Suprapubic skin (tissue), 4 donors: ENCODE measurements at regions not wholly inside any gene's neighbourhood (a gene's known extent, or its start where the extent isn't known, plus 50 kb on each side); places are given as distances from the start of the nearest gene placed in this dataset.

Source experiments
- DNase-seq, 2 donors: peaks; one replicate each; pipeline ENCODE4 v3.0.0-alpha.2; 2019; ENCODE audit warnings: low spot score in 2 of 2
- H3K27ac ChIP-seq: fragments of 200-600 bp; sonication (generic); one replicate; pipeline ENCODE4 v1.5.1; 2019
- H3K27me3 ChIP-seq: fragments of 200-600 bp; sonication (generic); one replicate; pipeline ENCODE4 v1.5.1; 2019
- H3K36me3 ChIP-seq: fragments of 200-600 bp; sonication (generic); one replicate; pipeline ENCODE4 v1.5.1; 2019
- H3K4me1 ChIP-seq: fragments of 200-600 bp; sonication (generic); one replicate; pipeline ENCODE4 v1.5.1; 2019
- H3K4me3 ChIP-seq: fragments of 200-600 bp; sonication (generic); one replicate; pipeline ENCODE4 v1.5.1; 2019; ENCODE audit warnings: mild to moderate bottlenecking
- H3K9me3 ChIP-seq: fragments of 200-600 bp; sonication (generic); one replicate; pipeline ENCODE4 v1.5.1; 2019
- EP300 ChIP-seq: sonication (generic); formaldehyde crosslinking; IDR thresholded peaks from one replicate; pipeline ENCODE4 v1.6.1; 2017; ENCODE audit warnings: antibody characterized with exemption
- POLR2A ChIP-seq, 2 donors: fragments of 450-650 bp; IDR thresholded peaks; one replicate each; pipeline ENCODE4 v1.6.1; 2017; ENCODE audit warnings: antibody characterized with exemption in 2 of 2, mild to moderate bottlenecking in 2 of 2, moderate library complexity in 2 of 2
- POLR2AphosphoS5 ChIP-seq, 3 donors: sonication (generic); formaldehyde crosslinking; IDR thresholded peaks; one replicate each; pipeline ENCODE4 v1.6.1; 2017; ENCODE audit warnings: antibody characterized with exemption in 3 of 3
- WGBS: methylation state at CpG from one replicate; pipeline ENCODE4 v1.1.5; 2018; 5-methylcytosine and 5-hydroxymethylcytosine counted together
- TF ChIP-seq, protein P1 (sequence below), 2 donors: fragments of 200-600 bp in 1 of 2; fragments of 450-650 bp in 1 of 2; sonication (generic) in 1 of 2; IDR thresholded peaks; one replicate each; pipeline ENCODE4 v1.5.1; 2016 to 2019; ENCODE audit warnings: antibody characterized with exemption in 2 of 2, mild to moderate bottlenecking in 1 of 2, moderate library complexity in 1 of 2

DNA sequence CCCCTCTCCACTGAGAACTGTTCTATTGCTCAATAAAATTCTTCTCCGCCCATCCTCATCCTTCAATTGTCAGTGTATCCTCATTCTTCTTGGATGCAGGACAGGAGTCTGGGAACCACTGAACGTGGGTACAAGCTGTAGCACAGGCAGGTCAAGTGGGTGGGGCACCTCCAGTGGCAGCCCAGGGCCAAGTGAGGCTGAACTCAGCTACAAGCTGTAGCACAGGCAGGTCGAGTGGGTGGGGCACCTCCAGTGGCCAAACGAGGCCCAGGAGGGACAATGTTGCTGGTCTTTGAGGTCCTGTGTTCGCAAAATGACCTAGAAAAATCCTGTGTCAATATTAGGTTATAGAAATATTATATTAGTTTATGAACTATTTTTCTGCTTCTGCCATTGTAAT lies 352.0 kb downstream of the TMX3 start:
- WGBS, result 74% methylated on average over 5 of the region's 5 CpGs
- no peak for DNase-seq
- no peaks in the 10 kb centered on the region for H3K4me1 ChIP-seq

DNA sequence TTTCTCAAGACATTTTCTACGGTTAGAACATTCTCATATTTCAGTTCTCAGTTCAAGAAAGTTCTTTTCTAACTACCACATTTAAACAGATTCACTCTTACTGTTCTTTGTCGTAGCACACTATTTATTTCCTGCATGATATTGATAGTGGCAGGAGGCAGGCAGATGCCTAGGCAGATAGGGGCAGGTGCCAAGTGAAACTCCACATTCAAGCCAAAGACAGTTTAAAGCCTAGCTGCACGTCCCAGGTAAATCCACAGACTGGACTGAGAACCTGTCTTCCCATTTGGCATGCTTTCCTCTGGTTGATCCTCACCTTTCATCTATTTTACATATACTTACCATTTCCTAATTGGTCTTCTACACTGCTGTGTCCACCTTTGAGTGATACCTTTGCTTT lies 359.3 kb downstream of the TMX3 start:
- WGBS, result 41% methylated on average over 3 of the region's 3 CpGs
- Histone ChIP-seq H3K4me1 (no peaks in the 10 kb centered on the region), H3K27ac (no peak overlapping the region), H3K36me3 (no peaks in the 10 kb centered on the region), H3K4me3 (no peak overlapping the region), H3K9me3 (peaks cover 4% of the 10 kb centered on the region), H3K27me3 (no peaks in the 10 kb centered on the region)
- DNase-seq, result no peak
- TF ChIP-seq POLR2A (IDR thresholded peaks at IDR 0.05) (no peak), EP300 (no peak), POLR2AphosphoS5 (IDR thresholded peaks at IDR 0.05) (no peak)
- TF ChIP-seq, protein P1, sequence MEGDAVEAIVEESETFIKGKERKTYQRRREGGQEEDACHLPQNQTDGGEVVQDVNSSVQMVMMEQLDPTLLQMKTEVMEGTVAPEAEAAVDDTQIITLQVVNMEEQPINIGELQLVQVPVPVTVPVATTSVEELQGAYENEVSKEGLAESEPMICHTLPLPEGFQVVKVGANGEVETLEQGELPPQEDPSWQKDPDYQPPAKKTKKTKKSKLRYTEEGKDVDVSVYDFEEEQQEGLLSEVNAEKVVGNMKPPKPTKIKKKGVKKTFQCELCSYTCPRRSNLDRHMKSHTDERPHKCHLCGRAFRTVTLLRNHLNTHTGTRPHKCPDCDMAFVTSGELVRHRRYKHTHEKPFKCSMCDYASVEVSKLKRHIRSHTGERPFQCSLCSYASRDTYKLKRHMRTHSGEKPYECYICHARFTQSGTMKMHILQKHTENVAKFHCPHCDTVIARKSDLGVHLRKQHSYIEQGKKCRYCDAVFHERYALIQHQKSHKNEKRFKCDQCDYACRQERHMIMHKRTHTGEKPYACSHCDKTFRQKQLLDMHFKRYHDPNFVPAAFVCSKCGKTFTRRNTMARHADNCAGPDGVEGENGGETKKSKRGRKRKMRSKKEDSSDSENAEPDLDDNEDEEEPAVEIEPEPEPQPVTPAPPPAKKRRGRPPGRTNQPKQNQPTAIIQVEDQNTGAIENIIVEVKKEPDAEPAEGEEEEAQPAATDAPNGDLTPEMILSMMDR (IDR thresholded peaks at IDR 0.05), result no peak

More for the DNA sequence above, 352.0 kb downstream of the TMX3 start:
- H3K27ac ChIP-seq, result no peak overlapping the region
- H3K9me3 ChIP-seq, result no peaks in the 10 kb centered on the region
- no peaks in the 10 kb centered on the region for H3K36me3 ChIP-seq
- no peak for TF ChIP-seq POLR2AphosphoS5 (IDR thresholded peaks at IDR 0.05)
- TF ChIP-seq POLR2A (IDR thresholded peaks at IDR 0.05), result no peak
- no peak for TF ChIP-seq EP300
- TF ChIP-seq, protein P1 (IDR thresholded peaks at IDR 0.05), result no peak
- no peaks in the 10 kb centered on the region for H3K27me3 ChIP-seq
- H3K4me3 ChIP-seq, result no peak overlapping the region

DNA sequence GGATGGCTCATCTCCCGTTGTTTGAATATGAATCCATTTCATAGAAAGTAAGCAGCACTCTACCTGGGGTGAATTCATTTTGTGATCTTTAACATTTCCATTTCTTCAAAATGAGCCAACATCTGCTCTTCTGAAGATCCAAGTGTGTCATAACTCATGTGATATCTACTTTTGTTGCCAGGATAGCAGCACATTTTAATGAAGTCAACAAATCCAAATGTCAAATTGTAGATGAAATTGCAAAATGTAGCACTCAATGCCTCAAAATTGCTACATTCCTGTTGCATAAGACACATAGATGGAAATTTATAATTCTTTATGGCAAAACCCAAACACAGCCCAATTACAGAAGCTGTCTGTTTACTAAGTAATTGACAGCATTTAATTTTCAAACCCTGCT lies 360.7 kb downstream of the TMX3 start:
- DNase-seq, result no peak
- TF ChIP-seq, protein P1 (IDR thresholded peaks at IDR 0.05), result no peak
- no peak for TF ChIP-seq EP300
- no peaks in the 10 kb centered on the region for H3K27me3 ChIP-seq
- no peaks in the 10 kb centered on the region for H3K36me3 ChIP-seq
- no peak overlapping the region for H3K4me3 ChIP-seq
- 93% methylated on average over 1 of the region's 1 CpG for whole genome bisulfite sequencing
- no peaks in the 10 kb centered on the region for H3K4me1 ChIP-seq
- peaks cover 4% of the 10 kb centered on the region for H3K9me3 ChIP-seq
- H3K27ac ChIP-seq, result no peak overlapping the region

DNA sequence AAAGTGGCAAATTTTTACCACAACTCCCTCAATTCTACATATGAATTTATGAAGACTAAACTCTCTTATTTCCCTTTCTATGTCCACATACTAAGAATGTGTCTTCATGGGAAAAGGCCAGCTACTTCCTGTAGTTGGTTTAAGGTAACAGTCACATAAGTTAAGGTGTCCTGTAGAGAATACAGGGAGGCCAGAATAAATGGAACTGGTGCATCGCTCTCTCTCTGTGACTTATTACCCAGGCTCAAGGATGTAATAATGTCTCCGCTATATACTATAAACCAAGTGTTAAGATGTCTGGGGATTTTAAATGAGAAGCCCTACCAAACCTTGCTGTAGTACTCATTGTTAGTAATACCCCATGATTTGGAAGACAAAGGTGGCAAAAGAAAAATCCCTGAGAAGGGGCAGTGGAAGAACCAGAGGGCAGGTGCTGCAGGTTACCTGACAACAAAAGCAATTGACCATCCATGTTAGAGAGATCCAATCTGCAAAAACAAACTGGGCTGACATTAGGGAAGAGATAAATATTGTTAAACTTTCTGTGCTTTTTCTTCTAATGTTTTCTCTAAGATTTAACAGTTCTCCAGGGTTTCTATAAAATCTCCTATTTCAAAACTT lies 372.8 kb downstream of the TMX3 start:
- Histone ChIP-seq H3K4me3 (no peak overlapping the region), H3K9me3 (no peaks in the 10 kb centered on the region), H3K4me1 (no peaks in the 10 kb centered on the region), H3K27ac (no peak overlapping the region), H3K36me3 (no peaks in the 10 kb centered on the region), H3K27me3 (no peaks in the 10 kb centered on the region)
- 97% methylated on average over 2 of the region's 2 CpGs for WGBS
- DNase-seq, result no peak
- TF ChIP-seq, protein P1 (IDR thresholded peaks at IDR 0.05), result no peak
- TF ChIP-seq POLR2A (IDR thresholded peaks at IDR 0.05), result no peak
- TF ChIP-seq POLR2AphosphoS5 (IDR thresholded peaks at IDR 0.05), result no peak
- TF ChIP-seq EP300, result no peak

DNA sequence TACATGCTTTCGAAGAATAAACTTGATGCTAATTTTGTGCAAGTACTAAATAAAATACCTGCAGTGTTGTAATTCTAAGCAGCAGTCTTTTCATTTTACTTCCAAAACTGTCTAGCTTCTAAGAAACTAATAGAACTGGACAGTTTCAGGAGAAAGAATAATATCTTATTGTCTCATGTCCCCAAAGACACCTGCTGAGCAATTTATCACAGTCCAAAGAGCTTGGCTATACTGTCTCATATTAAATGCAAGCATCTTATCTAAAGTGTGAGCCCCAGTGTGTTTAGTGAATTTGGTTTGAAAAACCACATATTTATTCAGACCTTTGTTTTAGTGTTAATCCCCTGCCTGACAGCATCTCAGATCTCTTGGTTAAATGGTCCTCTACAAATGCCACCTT lies 374.3 kb downstream of the TMX3 start:
- TF ChIP-seq POLR2AphosphoS5 (IDR thresholded peaks at IDR 0.05), result no peak
- no peak for TF ChIP-seq POLR2A (IDR thresholded peaks at IDR 0.05)
- no peak for TF ChIP-seq EP300
- TF ChIP-seq, protein P1 (IDR thresholded peaks at IDR 0.05), result no peak
- Histone ChIP-seq H3K9me3 (no peaks in the 10 kb centered on the region), H3K4me1 (no peaks in the 10 kb centered on the region), H3K27me3 (no peaks in the 10 kb centered on the region), H3K27ac (no peak overlapping the region), H3K36me3 (no peaks in the 10 kb centered on the region), H3K4me3 (no peak overlapping the region)
- DNase-seq, result no peak
- WGBS, result 89% methylated on average over 1 of the region's 1 CpG
